ENCODE measurements at regions not wholly inside any gene's neighbourhood (a gene's known extent, or its start where the extent isn't known, plus 50 kb on each side); places are given as distances from the start of the nearest gene placed in this dataset.
"Not testable (repeated sequence)": the region's sequence is repeated elsewhere in the genome, so short reads cannot be mapped to it uniquely, and the experiment has no call there.

DNA sequence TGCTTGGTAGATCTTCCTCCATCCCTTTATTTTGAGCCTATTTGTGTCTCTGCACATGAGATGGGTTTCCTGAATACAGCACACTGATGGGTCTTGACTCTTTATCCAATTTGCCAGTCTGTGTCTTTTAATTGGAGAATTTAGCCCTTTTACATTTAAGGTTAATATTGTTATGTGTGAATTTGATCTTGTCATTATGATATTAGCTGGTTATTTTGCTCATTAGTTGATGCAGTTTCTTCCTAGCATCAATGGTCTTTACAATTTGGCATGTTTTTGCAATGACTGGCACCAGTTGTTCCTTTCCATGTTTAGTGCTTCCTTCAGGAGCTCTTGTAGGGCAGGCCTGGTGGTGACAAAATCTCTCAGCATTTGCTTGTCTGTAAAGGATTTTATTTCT lies 72.4 kb downstream of the HNRNPD start:
- not testable (repeated sequence) for DNase-seq

GRCh38 chr4:82293304-82293703 lies 80.5 kb downstream of the HNRNPD start:
- no peak for DNase-seq

GRCh38 chr4:82287720-82288119 lies 86.1 kb downstream of the HNRNPD start:
- DNase-seq: no peak

DNA sequence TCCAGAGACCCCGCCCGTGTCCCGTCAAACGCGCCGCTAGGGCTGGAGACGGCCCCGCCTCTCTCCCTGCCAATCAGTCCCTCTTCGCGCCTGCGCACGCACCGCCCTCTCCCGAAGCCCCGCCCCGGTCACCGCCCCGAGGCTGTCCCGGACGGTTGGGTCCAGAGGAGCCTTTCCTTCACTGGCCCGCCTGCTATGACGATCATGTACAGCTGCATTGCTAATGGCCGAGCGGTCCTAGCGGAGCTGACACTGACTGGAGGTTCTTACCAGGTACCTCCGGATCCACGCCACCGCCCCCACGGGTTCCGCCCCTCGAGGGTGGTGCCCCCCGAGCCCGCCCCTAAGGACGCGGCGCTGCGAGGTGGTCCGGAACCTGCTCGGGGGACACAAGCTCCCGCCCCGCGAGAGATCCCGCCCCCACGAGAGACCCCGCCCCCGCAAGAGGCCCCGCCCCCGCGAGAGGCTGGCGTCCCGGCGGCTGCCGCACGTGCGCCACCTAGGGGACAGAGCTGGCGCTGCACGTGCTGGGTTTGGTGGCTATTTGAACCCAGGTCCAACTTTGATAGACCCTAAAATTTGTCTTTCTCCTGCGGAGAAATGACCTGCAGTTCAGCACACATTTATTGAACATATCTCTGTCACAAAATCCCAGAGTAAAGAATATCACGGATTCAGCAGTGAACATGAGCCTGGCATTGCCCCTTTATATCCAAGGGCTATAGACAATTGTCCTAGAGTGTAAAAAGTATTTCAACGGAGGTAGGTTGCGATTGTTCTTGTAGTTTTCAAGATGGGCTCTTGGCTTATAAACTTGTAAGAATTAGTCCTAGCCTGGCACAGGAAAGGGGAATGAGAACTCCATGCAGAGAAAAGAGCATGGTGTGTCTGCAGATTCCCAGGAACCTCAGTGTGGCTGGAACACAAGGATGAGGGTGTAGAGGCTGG lies 88.7 kb downstream of the HNRNPD start:
- DNase-seq: peak; percentile 93

- no peak for DNase-seq
Observed at GRCh38 chr4:82284475-82284857, 89.3 kb downstream of the HNRNPD start.

DNA sequence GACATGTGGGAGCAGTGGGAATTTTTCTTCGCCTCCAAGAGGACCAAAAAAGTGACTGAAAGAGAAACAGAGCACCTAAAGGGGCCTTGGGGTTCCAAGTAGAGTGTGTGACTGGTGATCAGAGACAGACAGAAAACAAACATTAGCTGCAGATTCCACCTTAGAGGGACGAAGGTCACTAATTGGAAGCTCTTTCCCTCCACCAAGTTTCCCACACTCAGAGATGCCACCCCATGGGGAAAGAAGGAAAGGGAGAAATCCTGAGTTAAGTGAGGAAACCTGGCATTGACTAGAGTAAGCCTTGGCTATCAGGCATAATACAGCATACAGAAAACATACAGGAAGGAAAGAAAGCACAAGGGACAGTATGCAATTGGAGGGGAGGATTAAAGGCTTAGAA lies 90.9 kb downstream of the HNRNPD start:
- no peak for DNase-seq

- DNase-seq: not testable (repeated sequence)
Observed at GRCh38 chr4:82279550-82279949, 94.2 kb downstream of the HNRNPD start.

- DNase-seq: no peak
Observed at GRCh38 chr4:82276332-82276640, 97.5 kb downstream of the HNRNPD start.

GRCh38 chr4:82275431-82276331 lies 98.1 kb downstream of the HNRNPD start:
- DNase-seq: no peak

DNA sequence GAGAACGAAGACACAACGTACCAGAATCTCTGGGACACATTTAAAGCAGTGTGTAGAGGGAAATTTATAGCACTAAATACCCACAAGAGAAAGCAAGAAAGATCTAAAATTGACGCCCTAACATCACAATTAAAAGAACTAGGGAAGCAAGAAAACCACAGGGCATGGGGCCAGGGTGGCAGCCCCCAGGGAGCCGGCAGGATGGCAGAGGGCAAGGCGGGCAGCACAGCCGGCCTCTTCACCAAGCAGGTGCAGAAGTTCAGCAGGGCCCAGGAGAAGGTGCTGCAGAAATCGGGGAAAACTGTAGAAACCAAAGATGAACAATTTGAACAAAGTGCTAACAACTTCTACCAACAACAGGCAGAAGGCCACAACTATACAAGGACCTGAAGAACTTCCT lies 99.1 kb downstream of the HNRNPD start:
- not testable (repeated sequence) for DNase-seq

DNA sequence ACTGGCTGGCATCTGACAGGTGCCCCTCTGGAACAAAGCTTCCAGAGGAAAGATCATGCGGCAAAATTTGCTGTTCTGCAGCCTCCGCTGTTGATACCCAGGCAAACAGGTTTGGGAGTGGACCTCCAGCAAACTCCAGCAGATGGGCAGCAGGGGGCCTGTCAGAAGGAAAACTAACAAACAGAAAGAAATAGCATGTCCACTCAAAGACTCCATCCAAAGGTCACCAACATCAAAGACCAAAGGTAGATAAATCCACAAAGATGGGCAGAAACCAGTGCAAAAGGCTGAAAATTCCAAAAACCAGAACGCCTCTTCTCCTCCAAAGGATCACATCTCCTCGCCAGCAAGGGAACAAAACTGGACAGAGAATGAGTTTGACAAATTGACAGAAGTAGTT lies 101.3 kb downstream of the HNRNPD start:
- DNase-seq: not testable (repeated sequence)

- DNase-seq: not testable (repeated sequence)
Observed at GRCh38 chr4:82271915-82272480, 101.8 kb downstream of the HNRNPD start.

DNA sequence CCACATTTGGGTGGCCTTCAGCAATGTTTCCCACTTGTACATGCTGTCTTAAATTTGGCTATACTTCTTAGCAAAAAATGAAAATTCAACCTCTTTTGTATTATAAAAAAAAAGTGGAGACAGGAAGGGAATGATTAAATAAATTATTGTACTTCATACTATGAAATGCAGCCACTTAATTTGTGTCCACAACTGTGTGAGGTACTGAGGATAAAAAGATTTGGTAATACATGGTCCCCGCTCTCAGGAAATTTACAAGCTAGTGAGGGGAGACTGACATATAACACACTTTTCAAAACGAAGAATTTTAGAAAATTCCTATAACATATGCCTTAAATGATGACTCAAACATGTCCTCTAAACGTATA lies 105.0 kb downstream of the HNRNPD start:
- no peak for DNase-seq

GRCh38 chr4:82268050-82268825 lies 105.6 kb downstream of the HNRNPD start:
- peak; percentile 68 for DNase-seq

DNA sequence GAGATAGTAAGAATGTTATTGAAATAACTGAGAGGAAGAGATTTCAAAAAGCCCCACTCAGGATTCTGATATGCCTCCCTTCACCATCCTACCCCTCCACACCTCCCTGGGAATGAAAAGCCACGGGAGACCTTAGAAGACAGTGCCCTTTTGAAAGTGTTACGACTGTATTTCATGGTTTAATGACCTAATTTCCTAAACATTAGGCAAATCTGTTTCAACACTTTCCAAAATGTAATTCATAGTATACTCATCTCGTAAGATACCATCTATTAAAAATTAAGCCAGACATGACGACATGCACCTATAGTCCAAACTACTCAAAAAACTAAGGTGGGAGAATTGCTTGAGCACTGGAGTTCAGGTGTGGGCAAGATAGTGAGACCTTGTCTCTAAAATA lies 106.3 kb downstream of the HNRNPD start:
- DNase-seq: no peak

- no peak for DNase-seq
Observed at GRCh38 chr4:82266345-82266744, 107.4 kb downstream of the HNRNPD start.

DNA sequence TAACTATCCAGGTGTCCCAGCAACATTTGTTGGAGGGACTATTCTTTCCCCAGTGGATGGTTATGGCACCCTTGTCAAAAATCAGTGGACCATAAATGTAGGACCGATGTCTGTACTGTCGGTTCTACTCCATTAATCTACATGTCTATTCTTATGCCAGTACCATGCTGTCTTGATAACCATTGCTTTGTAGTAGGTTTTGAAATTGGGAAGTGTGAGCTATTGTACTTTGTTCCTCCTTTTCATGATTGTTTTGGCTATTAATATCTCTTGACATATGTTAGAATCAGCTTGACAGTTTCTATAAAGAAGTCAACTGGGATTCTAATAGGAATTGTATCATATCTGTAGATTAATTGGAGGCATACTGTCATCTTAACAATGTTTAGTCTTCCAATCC lies 112.7 kb downstream of the HNRNPD start:
- DNase-seq: no peak

DNA sequence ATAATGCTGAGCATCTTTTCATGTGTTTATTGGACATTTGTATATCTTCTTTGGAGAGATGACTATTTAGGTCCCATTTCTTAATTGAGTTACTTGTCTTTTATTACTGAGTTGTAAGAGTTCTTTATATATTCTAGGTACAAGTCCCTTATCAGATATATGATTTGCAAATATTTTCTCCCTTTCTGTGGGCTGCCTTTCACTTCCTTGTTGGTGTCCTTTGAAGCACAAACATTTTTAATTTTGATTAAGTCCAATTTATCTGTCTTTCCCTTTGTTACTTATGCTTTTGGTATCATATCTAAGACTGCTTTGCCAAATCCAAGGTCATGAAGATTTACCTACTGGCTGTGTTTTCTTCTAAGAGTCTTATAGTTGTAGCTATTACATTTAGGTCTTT lies 113.2 kb downstream of the HNRNPD start:
- no peak for DNase-seq

GRCh38 chr4:82256718-82257117 lies 117.1 kb downstream of the HNRNPD start:
- no peak for DNase-seq

DNA sequence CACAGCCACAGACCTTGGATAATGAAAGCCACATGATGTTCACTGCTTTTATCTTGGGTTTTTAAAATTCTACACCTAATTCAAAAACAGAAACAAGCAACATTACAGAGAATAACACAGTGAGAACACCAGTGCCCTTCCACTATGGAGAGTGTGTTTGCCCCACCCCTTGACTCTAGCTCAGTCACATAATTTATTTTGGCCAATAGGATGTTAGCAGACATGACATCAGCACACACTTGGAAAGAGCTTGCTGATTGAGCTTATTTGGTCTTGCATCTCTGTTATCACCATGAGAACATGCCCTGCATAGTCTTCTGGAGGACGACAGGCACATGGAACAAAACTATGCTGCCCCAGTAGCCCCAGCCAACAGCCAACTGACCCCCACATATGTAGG lies 118.1 kb downstream of the HNRNPD start:
- no peak for DNase-seq

DNA sequence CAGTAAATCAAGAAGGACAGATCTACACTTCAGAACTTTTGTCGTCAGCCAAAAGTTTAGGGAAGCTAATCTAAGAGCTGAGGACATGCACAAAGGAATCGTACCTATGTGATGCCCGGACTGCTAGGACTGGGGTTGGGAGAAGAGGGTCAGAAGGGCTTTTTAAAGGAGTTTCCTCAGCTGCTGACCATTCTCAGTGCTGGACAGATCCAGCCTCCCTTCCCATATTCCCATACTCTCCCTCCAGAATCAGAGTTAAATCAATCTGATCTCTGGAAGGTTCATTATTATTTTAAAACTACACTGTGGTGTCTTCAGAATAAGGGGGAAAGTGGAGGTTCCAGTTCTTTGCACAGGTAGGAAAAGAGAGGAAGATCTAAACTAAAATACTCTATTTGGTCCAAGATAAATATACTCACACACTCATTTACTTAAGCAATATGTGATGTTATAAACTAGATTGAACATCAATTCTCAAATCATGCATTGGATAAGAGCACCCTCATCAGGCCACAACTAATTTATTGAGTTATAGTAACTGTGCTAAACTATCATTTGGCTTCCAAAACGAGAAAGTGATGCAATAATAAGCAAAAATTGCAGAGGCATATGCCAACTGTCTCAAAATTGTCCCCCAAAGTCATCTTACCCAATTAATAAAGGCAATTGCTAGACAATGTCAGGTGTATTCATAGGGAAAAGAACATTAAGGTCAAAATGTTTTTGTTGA lies 124.7 kb downstream of the HNRNPD start:
- DNase-seq: no peak

- DNase-seq: no peak
Observed at GRCh38 chr4:82247629-82248028, 126.2 kb downstream of the HNRNPD start.

Measured in skin of body (tissue), 1 donor.